ENCODE measurements at regions not wholly inside any gene's neighbourhood (a gene's known extent, or its start where the extent isn't known, plus 50 kb on each side); places are given as distances from the start of the nearest gene placed in this dataset.
"Not testable (repeated sequence)": the region's sequence is repeated elsewhere in the genome, so short reads cannot be mapped to it uniquely, and the experiment has no call there.

- no peak overlapping the region for H3K4me3 ChIP-seq (ENCODE audit: low read depth, low read length)
- no peak for DNase-seq (ENCODE audit: low read depth)
- TF ChIP-seq, protein P1, sequence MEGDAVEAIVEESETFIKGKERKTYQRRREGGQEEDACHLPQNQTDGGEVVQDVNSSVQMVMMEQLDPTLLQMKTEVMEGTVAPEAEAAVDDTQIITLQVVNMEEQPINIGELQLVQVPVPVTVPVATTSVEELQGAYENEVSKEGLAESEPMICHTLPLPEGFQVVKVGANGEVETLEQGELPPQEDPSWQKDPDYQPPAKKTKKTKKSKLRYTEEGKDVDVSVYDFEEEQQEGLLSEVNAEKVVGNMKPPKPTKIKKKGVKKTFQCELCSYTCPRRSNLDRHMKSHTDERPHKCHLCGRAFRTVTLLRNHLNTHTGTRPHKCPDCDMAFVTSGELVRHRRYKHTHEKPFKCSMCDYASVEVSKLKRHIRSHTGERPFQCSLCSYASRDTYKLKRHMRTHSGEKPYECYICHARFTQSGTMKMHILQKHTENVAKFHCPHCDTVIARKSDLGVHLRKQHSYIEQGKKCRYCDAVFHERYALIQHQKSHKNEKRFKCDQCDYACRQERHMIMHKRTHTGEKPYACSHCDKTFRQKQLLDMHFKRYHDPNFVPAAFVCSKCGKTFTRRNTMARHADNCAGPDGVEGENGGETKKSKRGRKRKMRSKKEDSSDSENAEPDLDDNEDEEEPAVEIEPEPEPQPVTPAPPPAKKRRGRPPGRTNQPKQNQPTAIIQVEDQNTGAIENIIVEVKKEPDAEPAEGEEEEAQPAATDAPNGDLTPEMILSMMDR (IDR thresholded peaks at IDR 0.05; ENCODE audit: insufficient read depth, low read length), result no peak
Observed at GRCh38 chr9:29435368-29435767, 1862.1 kb upstream of the C9orf72 start.

DNA sequence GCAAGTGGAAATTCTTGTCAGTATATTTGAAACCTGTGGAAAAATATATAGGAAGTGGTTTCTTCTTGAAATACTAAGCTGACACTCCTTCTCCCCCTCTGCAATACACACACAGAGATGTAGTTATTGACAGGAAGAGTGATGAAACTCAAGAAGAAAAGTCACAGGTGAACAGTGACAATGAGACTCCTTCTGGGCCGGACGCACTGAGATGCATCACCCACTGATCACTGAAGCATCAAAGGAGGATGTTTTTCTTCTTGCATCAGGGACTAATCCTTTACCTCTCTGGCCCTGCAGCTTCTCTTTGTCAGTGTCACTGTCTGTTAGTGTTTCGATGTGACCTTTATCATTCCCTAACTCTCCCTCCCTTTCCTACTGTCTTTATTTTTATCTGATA, 1864.2 kb upstream of the C9orf72 start:
- no peak for DNase-seq (ENCODE audit: low read depth)
- no peak overlapping the region for H3K4me3 ChIP-seq (ENCODE audit: low read depth, low read length)
- TF ChIP-seq, protein P1 (IDR thresholded peaks at IDR 0.05; ENCODE audit: insufficient read depth, low read length), result no peak

DNA sequence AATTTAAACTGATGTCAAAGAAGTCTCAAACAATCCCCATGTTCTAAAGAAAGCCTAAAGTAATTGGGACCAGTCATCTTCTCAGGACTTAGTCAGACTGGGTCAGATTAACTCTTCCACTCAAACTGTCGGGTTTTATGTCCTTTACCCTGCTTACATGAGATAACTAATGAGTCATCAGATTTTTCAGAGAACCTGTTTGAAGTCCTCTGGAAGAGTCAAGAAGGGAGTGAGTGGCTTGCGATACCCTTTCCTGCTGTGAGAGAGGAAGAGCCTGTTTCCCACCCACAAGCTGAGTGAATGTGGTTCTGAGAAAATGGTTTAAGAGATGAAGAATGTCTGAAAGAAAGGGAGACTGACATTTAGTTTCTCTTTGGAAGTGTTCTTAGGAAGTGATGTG, 1866.7 kb upstream of the C9orf72 start:
- TF ChIP-seq, protein P1 (IDR thresholded peaks at IDR 0.05; ENCODE audit: insufficient read depth, low read length), result no peak
- DNase-seq (ENCODE audit: low read depth), result peak; percentile 26
- H3K4me3 ChIP-seq (ENCODE audit: low read depth, low read length), result no peak overlapping the region

DNA sequence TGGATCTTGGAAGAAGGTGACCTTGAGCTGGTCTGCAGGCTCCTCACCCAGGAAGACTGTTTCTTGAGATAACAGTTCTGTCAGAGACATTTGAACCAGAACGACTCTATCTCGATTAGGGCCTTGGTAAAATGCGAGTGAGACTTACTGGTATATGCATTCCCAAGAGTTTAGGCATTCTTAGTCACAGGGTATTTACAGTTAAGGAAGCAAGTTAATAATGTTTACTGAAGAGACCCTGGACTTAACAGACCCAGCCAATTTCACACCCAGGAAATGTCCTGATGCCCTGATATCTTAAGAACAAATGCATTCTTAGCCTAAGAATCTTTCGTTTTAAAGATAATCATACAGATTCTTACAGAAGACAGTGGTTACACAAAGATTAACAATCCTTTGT, 1867.2 kb upstream of the C9orf72 start:
- H3K4me3 ChIP-seq (ENCODE audit: low read depth, low read length), result no peak overlapping the region
- DNase-seq (ENCODE audit: low read depth), result no peak
- TF ChIP-seq, protein P1 (IDR thresholded peaks at IDR 0.05; ENCODE audit: insufficient read depth, low read length), result no peak

DNA sequence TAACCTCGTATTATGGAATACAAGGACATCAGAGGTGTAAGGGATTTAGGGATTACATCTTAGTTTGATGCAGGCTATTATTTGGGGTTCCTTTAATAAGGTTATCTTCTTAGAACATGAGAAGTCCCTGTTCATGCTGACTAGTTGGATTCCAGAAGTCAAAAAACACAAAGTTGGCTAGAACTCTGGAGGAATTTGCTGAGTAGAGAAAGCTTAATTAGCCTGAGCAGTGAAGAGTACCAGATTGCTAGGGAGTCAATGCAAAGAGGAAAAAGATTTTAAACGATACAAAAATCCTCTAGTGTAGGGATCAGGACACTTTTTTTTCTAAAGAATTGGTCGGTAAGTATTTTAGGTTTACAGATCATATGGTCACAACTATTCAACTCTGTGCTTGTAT, 1872.5 kb upstream of the C9orf72 start:
- no peak for DNase-seq (ENCODE audit: low read depth)
- TF ChIP-seq, protein P1 (IDR thresholded peaks at IDR 0.05; ENCODE audit: insufficient read depth, low read length), result no peak
- H3K4me3 ChIP-seq (ENCODE audit: low read depth, low read length), result no peak overlapping the region

DNA sequence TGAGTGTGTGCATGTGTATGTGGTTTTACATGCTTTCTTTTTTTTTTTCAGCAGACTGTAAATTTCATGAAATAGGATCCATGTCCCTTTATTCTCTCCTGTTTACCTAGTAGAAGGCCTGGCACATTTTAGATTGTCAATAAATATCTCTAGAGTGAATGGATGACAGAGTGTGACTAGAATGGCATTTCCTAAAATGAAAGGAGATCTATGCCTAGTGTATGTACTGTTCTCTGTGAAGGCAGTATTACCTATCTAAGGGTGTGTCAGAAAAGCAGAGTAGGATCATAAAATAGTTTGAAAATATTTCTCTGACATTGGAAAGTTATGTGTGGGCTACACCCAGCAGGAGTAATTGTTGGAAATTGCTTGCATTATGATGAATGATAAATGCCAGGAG, 1876.0 kb upstream of the C9orf72 start:
- no peak overlapping the region for H3K4me3 ChIP-seq (ENCODE audit: low read depth, low read length)
- TF ChIP-seq, protein P1 (IDR thresholded peaks at IDR 0.05; ENCODE audit: insufficient read depth, low read length), result no peak
- DNase-seq (ENCODE audit: low read depth), result no peak

GRCh38 chr9:29450343-29450875, 1877.1 kb upstream of the C9orf72 start:
- DNase-seq (ENCODE audit: low read depth); H3K4me3 ChIP-seq (ENCODE audit: low read depth, low read length): not testable (repeated sequence)
